ENCODE measurements at regions not wholly inside any gene's neighbourhood (a gene's known extent, or its start where the extent isn't known, plus 50 kb on each side); places are given as distances from the start of the nearest gene placed in this dataset.

GRCh38 chr16:72677662-72678447 lies 370.1 kb downstream of the ZFHX3 start:
- H3K9me3 ChIP-seq (ENCODE audit: low read length): peaks cover 3% of the 10 kb centered on the region; the same call in 1 of the 2 replicates
- no peaks in the 10 kb centered on the region for H3K4me1 ChIP-seq (ENCODE audit: insufficient read depth, low read length, severe bottlenecking)
- H3K9me2 ChIP-seq (ENCODE audit: low read depth, low read length): no peaks in the 10 kb centered on the region
- H4K20me1 ChIP-seq (ENCODE audit: insufficient read depth, low read length): no peaks in the 10 kb centered on the region
- no peak overlapping the region for H3K4me2 ChIP-seq (ENCODE audit: low read length)
- no peak overlapping the region for H2AFZ ChIP-seq (ENCODE audit: low read length)
- H3K27me3 ChIP-seq (ENCODE audit: insufficient read depth, low read length): no peaks in the 10 kb centered on the region
- H3K36me3 ChIP-seq (ENCODE audit: insufficient read depth, low read length): no peaks in the 10 kb centered on the region
- H3F3A ChIP-seq (ENCODE audit: insufficient read depth, low read length): no peaks in the 10 kb centered on the region
- TF ChIP-seq CTCF (IDR thresholded peaks at IDR 0.05; ENCODE audit: low read length) (no peak), EZH2 (IDR thresholded peaks at IDR 0.05; ENCODE audit: borderline replicate concordance, low read length) (no peak)
- no peak overlapping the region for H3K9ac ChIP-seq (ENCODE audit: low read length)
- H3K27ac ChIP-seq (ENCODE audit: low read depth, low read length, poor library complexity, severe bottlenecking): no peak overlapping the region
- no peaks in the 10 kb centered on the region for H3K79me2 ChIP-seq (ENCODE audit: insufficient read depth, low read length)
- no peak overlapping the region for H3K4me3 ChIP-seq (ENCODE audit: low read depth, low read length, poor library complexity, severe bottlenecking)

DNA sequence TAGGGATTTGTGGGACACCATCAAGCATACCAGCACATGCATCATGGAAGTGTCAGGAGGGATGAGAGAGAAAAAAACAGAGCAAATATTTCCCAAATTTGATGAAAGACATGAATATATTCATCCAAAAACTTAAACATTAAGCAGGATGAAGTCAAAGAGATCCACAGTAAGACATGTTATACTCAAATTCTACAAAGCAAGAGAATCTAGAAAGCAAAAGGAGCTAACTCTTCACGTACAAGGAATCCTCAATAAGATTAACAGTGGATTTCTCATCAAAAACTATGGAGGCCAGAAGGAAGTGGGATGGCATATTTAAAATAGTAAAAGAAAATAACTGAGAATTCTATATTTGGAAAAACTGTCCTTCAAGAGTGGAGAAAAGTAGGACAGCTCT lies 374.8 kb downstream of the ZFHX3 start:
- no peaks in the 10 kb centered on the region for H3F3A ChIP-seq (ENCODE audit: insufficient read depth, low read length)
- no peaks in the 10 kb centered on the region for H3K4me1 ChIP-seq (ENCODE audit: insufficient read depth, low read length, severe bottlenecking)
- H4K20me1 ChIP-seq (ENCODE audit: insufficient read depth, low read length): no peaks in the 10 kb centered on the region
- H3K9me2 ChIP-seq (ENCODE audit: low read depth, low read length): no peaks in the 10 kb centered on the region
- TF ChIP-seq CTCF (IDR thresholded peaks at IDR 0.05; ENCODE audit: low read length) (no peak), EZH2 (IDR thresholded peaks at IDR 0.05; ENCODE audit: borderline replicate concordance, low read length) (no peak)
- peaks cover 4% of the 10 kb centered on the region; the same call in 1 of the 2 replicates for H3K36me3 ChIP-seq (ENCODE audit: insufficient read depth, low read length)
- no peak overlapping the region for H2AFZ ChIP-seq (ENCODE audit: low read length)
- peaks cover 16% of the 10 kb centered on the region; the same call in 1 of the 2 replicates for H3K9me3 ChIP-seq (ENCODE audit: low read length)
- H3K79me2 ChIP-seq (ENCODE audit: insufficient read depth, low read length): no peaks in the 10 kb centered on the region
- H3K9ac ChIP-seq (ENCODE audit: low read length): no peak overlapping the region
- H3K27me3 ChIP-seq (ENCODE audit: insufficient read depth, low read length): no peaks in the 10 kb centered on the region
- H3K4me2 ChIP-seq (ENCODE audit: low read length): no peak overlapping the region
- H3K27ac ChIP-seq (ENCODE audit: low read depth, low read length, poor library complexity, severe bottlenecking): no peak overlapping the region
- H3K4me3 ChIP-seq (ENCODE audit: low read depth, low read length, poor library complexity, severe bottlenecking): no peak overlapping the region

- H2AFZ ChIP-seq (ENCODE audit: low read length): no peak overlapping the region
These were observed 381.7 kb downstream of the ZFHX3 start for GRCh38 chr16:72666267-72666666.

More at GRCh38 chr16:72666267-72666666, 381.7 kb downstream of the ZFHX3 start:
- H3K36me3 ChIP-seq (ENCODE audit: insufficient read depth, low read length): no peaks in the 10 kb centered on the region; the same call in 1 of the 2 replicates
- H3K9ac ChIP-seq (ENCODE audit: low read length): peak overlapping the region; percentile 80; the same call in 1 of the 2 replicates
- H3K79me2 ChIP-seq (ENCODE audit: insufficient read depth, low read length): peaks cover 17% of the 10 kb centered on the region
- peaks cover 28% of the 10 kb centered on the region for H3K4me1 ChIP-seq (ENCODE audit: insufficient read depth, low read length, severe bottlenecking)
- no peaks in the 10 kb centered on the region for H3K9me2 ChIP-seq (ENCODE audit: low read depth, low read length)
- H3K27me3 ChIP-seq (ENCODE audit: insufficient read depth, low read length): no peaks in the 10 kb centered on the region
- H3K4me3 ChIP-seq (ENCODE audit: low read depth, low read length, poor library complexity, severe bottlenecking): peak overlapping the region; percentile 92
- no peak overlapping the region for H3K27ac ChIP-seq (ENCODE audit: low read depth, low read length, poor library complexity, severe bottlenecking)
- 0 out of 2 replicates have a peak, but pooled peaks cover 4% of the 10 kb centered on the region for H3K9me3 ChIP-seq (ENCODE audit: low read length)
- peak; percentile 18; the same call in 1 of the 2 replicates for TF ChIP-seq CTCF (IDR thresholded peaks at IDR 0.05; ENCODE audit: low read length)
- TF ChIP-seq EZH2 (IDR thresholded peaks at IDR 0.05; ENCODE audit: borderline replicate concordance, low read length): no peak
- H3F3A ChIP-seq (ENCODE audit: insufficient read depth, low read length): no peaks in the 10 kb centered on the region
- H4K20me1 ChIP-seq (ENCODE audit: insufficient read depth, low read length): no peaks in the 10 kb centered on the region
- H3K4me2 ChIP-seq (ENCODE audit: low read length): peak overlapping the region; percentile 80

Data from OCI-LY1 (cell line).